ENCODE measurements at regions not wholly inside any gene's neighbourhood (a gene's known extent, or its start where the extent isn't known, plus 50 kb on each side); places are given as distances from the start of the nearest gene placed in this dataset.

DNA sequence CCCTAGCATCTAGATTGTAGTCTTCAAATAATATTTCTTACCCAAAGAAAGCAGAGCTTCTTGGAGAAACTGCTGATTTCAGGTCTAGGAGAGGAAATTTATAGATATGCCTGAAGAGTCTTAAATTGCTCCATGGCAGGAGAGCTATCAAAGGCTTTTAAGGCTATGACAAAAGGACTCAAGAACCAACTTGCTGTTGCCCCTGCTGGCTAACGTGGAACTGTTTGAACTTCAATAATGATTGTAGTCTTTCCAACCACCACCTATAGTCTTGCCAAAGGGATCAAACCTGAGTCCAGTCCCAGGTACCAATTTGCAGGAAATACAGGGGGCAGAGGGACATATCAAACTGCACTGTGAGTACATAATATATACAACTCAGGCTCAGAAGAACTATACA is 336.2 kb upstream of the ESRRG start:
- no peaks in the 10 kb centered on the region for H3K27me3 ChIP-seq (ENCODE audit: control insufficient read depth in 2 of 2, insufficient read depth in 1 of 2, low read length in 1 of 2)
- 85% methylated on average over 1 of the region's 1 CpG for WGBS
- H3K36me3 ChIP-seq (ENCODE audit: control insufficient read depth in 2 of 2, insufficient read depth in 2 of 2, low read length in 1 of 2) = no peaks in the 10 kb centered on the region
- DNase-seq (ENCODE audit: low read depth in 6 of 9, low spot score in 9 of 9) = no peak
- no peaks in the 10 kb centered on the region for H3K4me1 ChIP-seq (ENCODE audit: control insufficient read depth in 2 of 2, insufficient read depth in 2 of 2, low read length in 2 of 2)
- H3K9me3 ChIP-seq (ENCODE audit: control insufficient read depth in 2 of 2, insufficient read depth in 1 of 2, low read length in 1 of 2) = no peaks in the 10 kb centered on the region
- no peak overlapping the region for H3K4me3 ChIP-seq (ENCODE audit: low read length in 2 of 2)
- H3K27ac ChIP-seq (ENCODE audit: low read depth in 1 of 2, low read length in 1 of 2) = no peak overlapping the region

DNA sequence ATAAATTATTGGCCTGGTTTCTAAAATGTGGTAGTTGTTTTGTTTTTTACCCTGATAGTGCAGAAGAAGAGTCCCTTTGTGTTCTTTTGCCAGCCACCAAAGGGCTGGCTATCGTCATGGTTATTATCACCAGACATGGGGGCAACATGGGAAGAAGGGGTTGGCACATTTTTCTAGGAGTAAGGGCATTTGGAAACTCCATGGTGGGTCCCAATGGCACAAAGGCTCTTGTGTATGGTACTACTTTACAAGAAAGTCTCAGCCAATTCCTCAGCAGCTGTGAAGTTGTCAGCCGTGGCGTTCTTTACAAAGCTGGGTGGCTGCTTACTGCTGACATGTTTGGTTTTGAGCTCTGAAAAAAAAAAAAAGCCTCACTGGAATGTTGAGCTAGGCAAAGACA is 330.4 kb upstream of the ESRRG start:
- Histone ChIP-seq H3K4me3 (ENCODE audit: low read length in 2 of 2) (no peak overlapping the region), H3K27ac (ENCODE audit: low read depth in 1 of 2, low read length in 1 of 2) (no peak overlapping the region), H3K36me3 (ENCODE audit: control insufficient read depth in 2 of 2, insufficient read depth in 2 of 2, low read length in 1 of 2) (no peaks in the 10 kb centered on the region), H3K4me1 (ENCODE audit: control insufficient read depth in 2 of 2, insufficient read depth in 2 of 2, low read length in 2 of 2) (no peaks in the 10 kb centered on the region), H3K9me3 (ENCODE audit: control insufficient read depth in 2 of 2, insufficient read depth in 1 of 2, low read length in 1 of 2) (no peaks in the 10 kb centered on the region), H3K27me3 (ENCODE audit: control insufficient read depth in 2 of 2, insufficient read depth in 1 of 2, low read length in 1 of 2) (no peaks in the 10 kb centered on the region)
- 93% methylated on average over 3 of the region's 3 CpGs for WGBS
- no peak for DNase-seq (ENCODE audit: low read depth in 6 of 9, low spot score in 9 of 9)

DNA sequence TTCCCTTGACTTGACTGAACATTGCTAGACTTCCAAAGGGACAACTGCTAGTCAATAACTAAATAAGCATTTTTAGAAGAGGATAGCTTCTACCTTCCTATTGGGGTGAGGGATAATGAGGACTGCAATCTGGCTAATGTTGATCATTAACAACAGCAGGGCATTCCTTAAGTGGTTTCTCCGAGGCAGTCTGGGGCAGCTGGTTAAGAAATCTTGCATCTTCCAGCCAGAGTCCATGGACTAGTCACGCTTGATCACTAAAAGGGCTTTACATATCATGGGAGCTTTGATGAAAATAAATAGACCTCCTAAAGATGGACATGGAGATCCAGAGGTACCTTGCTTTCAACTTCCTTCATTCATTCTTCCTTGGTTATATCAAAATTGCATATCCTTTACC is 329.4 kb upstream of the ESRRG start:
- no peaks in the 10 kb centered on the region for H3K9me3 ChIP-seq (ENCODE audit: control insufficient read depth in 2 of 2, insufficient read depth in 1 of 2, low read length in 1 of 2)
- no peaks in the 10 kb centered on the region for H3K27me3 ChIP-seq (ENCODE audit: control insufficient read depth in 2 of 2, insufficient read depth in 1 of 2, low read length in 1 of 2)
- no peak overlapping the region for H3K27ac ChIP-seq (ENCODE audit: low read depth in 1 of 2, low read length in 1 of 2)
- H3K4me1 ChIP-seq (ENCODE audit: control insufficient read depth in 2 of 2, insufficient read depth in 2 of 2, low read length in 2 of 2) = no peaks in the 10 kb centered on the region
- H3K4me3 ChIP-seq (ENCODE audit: low read length in 2 of 2) = no peak overlapping the region
- no peaks in the 10 kb centered on the region for H3K36me3 ChIP-seq (ENCODE audit: control insufficient read depth in 2 of 2, insufficient read depth in 2 of 2, low read length in 1 of 2)
- 83% methylated on average over 2 of the region's 2 CpGs for WGBS
- DNase-seq (ENCODE audit: low read depth in 6 of 9, low spot score in 9 of 9) = no peak

DNA sequence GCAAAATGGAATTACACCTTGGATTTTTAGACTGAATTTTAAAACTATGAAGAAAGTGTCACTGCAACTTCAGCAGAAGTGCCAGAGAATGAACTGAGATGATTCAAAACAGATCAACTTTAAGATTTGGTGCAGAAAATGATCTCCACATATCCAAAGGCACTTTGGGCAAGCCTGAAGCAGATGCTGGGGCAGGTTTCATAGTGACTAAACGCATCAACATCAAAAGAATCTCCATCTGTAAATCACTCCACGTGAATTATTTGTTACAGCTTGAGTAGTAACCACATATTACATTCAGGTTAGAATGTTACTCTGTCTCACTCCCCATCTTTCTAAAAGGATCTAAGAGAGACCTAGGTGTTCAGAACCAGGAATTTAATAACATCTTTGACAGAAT is 329.0 kb upstream of the ESRRG start:
- H3K9me3 ChIP-seq (ENCODE audit: control insufficient read depth in 2 of 2, insufficient read depth in 1 of 2, low read length in 1 of 2) = no peaks in the 10 kb centered on the region
- no peaks in the 10 kb centered on the region for H3K4me1 ChIP-seq (ENCODE audit: control insufficient read depth in 2 of 2, insufficient read depth in 2 of 2, low read length in 2 of 2)
- no peaks in the 10 kb centered on the region for H3K27me3 ChIP-seq (ENCODE audit: control insufficient read depth in 2 of 2, insufficient read depth in 1 of 2, low read length in 1 of 2)
- no peak for DNase-seq (ENCODE audit: low read depth in 6 of 9, low spot score in 9 of 9)
- H3K4me3 ChIP-seq (ENCODE audit: low read length in 2 of 2) = no peak overlapping the region
- no peaks in the 10 kb centered on the region for H3K36me3 ChIP-seq (ENCODE audit: control insufficient read depth in 2 of 2, insufficient read depth in 2 of 2, low read length in 1 of 2)
- no peak overlapping the region for H3K27ac ChIP-seq (ENCODE audit: low read depth in 1 of 2, low read length in 1 of 2)
- 69% methylated on average over 2 of the region's 2 CpGs for WGBS

DNA sequence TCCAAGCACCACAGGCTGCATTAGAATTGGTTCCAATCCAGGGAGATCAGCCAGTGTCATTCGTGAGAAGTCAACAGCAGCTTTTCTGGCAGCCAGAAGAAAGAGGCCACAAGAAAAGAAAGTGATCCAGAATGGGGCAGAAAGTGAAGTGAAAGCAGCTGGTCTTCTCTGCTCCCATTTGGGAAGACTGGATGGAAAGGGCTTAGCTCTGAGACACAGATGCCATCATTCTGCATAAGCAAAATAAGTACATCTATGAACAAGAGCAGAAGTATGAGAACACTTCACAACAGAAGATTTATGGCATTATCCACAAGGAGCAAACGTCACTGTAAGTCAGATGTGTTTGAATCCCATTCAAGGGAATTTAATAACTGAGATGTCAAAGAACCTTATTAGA is 326.5 kb upstream of the ESRRG start:
- no peak for DNase-seq (ENCODE audit: low read depth in 6 of 9, low spot score in 9 of 9)
- Histone ChIP-seq H3K4me3 (ENCODE audit: low read length in 2 of 2) (no peak overlapping the region), H3K36me3 (ENCODE audit: control insufficient read depth in 2 of 2, insufficient read depth in 2 of 2, low read length in 1 of 2) (no peaks in the 10 kb centered on the region), H3K9me3 (ENCODE audit: control insufficient read depth in 2 of 2, insufficient read depth in 1 of 2, low read length in 1 of 2) (no peaks in the 10 kb centered on the region), H3K27ac (ENCODE audit: low read depth in 1 of 2, low read length in 1 of 2) (no peak overlapping the region), H3K27me3 (ENCODE audit: control insufficient read depth in 2 of 2, insufficient read depth in 1 of 2, low read length in 1 of 2) (no peaks in the 10 kb centered on the region), H3K4me1 (ENCODE audit: control insufficient read depth in 2 of 2, insufficient read depth in 2 of 2, low read length in 2 of 2) (no peaks in the 10 kb centered on the region)
- 91% methylated on average over 2 of the region's 2 CpGs for WGBS

DNA sequence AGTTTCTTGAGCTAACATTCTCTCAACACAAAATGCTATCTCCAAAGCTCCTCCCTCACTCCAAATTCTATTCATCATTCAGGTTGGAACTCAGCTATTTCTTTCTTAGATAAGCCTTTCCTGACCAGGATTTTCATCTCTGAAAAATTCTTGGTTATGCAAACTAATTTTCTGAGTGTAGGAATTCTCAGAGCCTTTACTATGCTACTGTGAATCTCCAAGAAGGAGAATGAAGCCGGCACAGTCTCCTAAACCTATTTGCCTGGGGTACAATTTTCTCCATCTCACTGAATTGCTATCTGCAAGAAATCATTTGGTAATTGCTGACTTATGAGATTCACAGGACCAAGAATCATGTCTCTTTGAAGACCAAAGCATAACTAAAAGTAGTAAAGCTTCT is 325.9 kb upstream of the ESRRG start:
- DNase-seq (ENCODE audit: low read depth in 6 of 9, low spot score in 9 of 9) = no peak
- Histone ChIP-seq H3K27ac (ENCODE audit: low read depth in 1 of 2, low read length in 1 of 2) (no peak overlapping the region), H3K9me3 (ENCODE audit: control insufficient read depth in 2 of 2, insufficient read depth in 1 of 2, low read length in 1 of 2) (no peaks in the 10 kb centered on the region), H3K4me3 (ENCODE audit: low read length in 2 of 2) (no peak overlapping the region), H3K4me1 (ENCODE audit: control insufficient read depth in 2 of 2, insufficient read depth in 2 of 2, low read length in 2 of 2) (no peaks in the 10 kb centered on the region), H3K36me3 (ENCODE audit: control insufficient read depth in 2 of 2, insufficient read depth in 2 of 2, low read length in 1 of 2) (no peaks in the 10 kb centered on the region), H3K27me3 (ENCODE audit: control insufficient read depth in 2 of 2, insufficient read depth in 1 of 2, low read length in 1 of 2) (no peaks in the 10 kb centered on the region)
- WGBS = 96% methylated on average over 1 of the region's 1 CpG

DNA sequence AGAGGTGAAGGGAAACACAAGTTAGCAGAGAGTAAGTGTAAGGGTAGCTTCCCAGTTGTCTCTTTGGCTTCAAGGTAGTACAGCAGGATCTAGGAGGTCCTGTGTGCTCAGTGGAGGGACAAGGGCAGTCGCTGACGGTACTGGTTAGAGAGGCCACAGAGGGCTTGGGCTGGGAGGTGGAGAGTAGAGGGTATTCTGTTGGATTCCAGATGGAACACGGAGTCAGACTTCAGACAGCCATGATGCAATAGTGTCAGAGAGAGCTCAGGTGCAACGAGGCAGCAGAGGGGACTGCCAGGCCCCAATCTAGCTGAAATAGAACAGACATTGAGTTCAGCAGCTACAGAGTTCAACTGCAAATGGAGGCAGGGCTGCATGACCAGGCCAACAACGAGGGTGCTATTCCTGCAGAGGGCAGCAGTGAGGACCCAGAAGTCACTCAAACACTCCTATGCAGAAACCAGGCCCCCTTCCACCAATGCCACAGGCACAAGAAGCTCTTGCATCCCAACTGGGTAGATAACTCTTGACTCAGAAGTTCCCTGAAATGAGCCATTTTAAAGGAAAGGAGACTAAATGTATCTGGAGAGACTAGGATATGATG is 325.0 kb upstream of the ESRRG start:
- H3K36me3 ChIP-seq (ENCODE audit: control insufficient read depth in 2 of 2, insufficient read depth in 2 of 2, low read length in 1 of 2) = no peaks in the 10 kb centered on the region
- WGBS = 85% methylated on average over 5 of the region's 5 CpGs
- H3K4me3 ChIP-seq (ENCODE audit: low read length in 2 of 2) = no peak overlapping the region

DNA sequence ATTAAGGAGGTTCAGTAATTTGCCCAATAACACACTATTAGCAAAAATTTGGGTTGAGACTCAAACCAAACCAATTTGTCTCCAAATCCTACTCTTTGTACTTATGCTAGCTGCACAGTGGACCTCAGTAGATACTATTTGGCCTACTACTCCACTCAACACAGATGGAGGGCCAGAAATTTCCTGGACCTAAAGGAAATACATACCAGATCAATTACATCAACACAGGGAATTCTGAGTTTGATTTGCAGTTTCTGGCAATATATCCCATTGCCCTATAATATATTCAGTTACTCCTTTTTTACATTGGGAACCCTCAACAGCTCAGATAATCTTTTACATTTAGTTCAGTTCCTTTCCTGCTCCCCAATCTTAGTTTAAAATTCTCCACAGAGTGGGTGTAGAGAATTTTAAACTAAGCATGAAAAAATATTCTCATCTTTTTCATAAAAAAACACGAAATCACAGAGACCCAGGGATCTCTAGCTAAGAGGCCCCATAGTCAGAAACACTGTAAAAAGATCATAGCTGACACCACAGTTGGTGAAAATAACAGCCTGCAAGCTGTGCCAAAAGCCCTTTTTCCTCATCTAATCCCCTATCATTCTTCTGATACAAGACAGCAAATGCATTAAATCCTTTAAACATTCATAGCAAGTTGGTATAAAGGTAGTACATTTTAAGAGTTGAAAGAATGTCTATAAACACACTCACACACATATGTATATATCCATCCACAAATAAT is 317.7 kb upstream of the ESRRG start:
- Histone ChIP-seq H3K9me3 (ENCODE audit: control insufficient read depth in 2 of 2, insufficient read depth in 1 of 2, low read length in 1 of 2) (peaks cover 0 to 4% of the 10 kb centered on the region in 2 donors), H3K4me1 (ENCODE audit: control insufficient read depth in 2 of 2, insufficient read depth in 2 of 2, low read length in 2 of 2) (no peaks in the 10 kb centered on the region), H3K27me3 (ENCODE audit: control insufficient read depth in 2 of 2, insufficient read depth in 1 of 2, low read length in 1 of 2) (no peaks in the 10 kb centered on the region), H3K4me3 (ENCODE audit: low read length in 2 of 2) (no peak overlapping the region), H3K27ac (ENCODE audit: low read depth in 1 of 2, low read length in 1 of 2) (no peak overlapping the region), H3K36me3 (ENCODE audit: control insufficient read depth in 2 of 2, insufficient read depth in 2 of 2, low read length in 1 of 2) (no peaks in the 10 kb centered on the region)
- WGBS = 79% methylated on average over 1 of the region's 1 CpG
- no peak for DNase-seq (ENCODE audit: low read depth in 6 of 9, low spot score in 9 of 9)

More for the DNA sequence above, 325.0 kb upstream of the ESRRG start:
- Histone ChIP-seq H3K27ac (ENCODE audit: low read depth in 1 of 2, low read length in 1 of 2) (no peak overlapping the region), H3K9me3 (ENCODE audit: control insufficient read depth in 2 of 2, insufficient read depth in 1 of 2, low read length in 1 of 2) (no peaks in the 10 kb centered on the region), H3K27me3 (ENCODE audit: control insufficient read depth in 2 of 2, insufficient read depth in 1 of 2, low read length in 1 of 2) (no peaks in the 10 kb centered on the region), H3K4me1 (ENCODE audit: control insufficient read depth in 2 of 2, insufficient read depth in 2 of 2, low read length in 2 of 2) (no peaks in the 10 kb centered on the region)
- DNase-seq (ENCODE audit: low read depth in 6 of 9, low spot score in 9 of 9) = peak in 1 of 9 donors; percentile 2

DNA sequence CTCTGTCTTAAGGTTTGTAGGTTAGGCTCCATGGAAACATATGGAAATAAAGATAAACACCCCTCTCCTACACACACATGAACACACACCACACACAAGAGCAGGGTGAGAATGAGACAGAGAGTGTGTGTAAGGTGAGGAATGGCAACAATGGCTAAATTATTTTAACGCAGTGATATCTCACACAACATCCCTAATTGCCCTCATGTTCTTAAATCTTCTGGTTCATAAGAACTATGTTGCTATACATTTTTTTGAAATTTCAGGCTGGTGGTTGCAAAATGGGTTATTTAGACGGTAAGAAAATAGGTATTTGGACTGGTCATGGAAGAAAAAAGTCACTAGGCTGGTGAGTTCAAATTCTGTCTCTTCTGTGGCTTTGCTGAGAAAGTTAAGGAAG is 316.7 kb upstream of the ESRRG start:
- Histone ChIP-seq H3K4me1 (ENCODE audit: control insufficient read depth in 2 of 2, insufficient read depth in 2 of 2, low read length in 2 of 2) (no peaks in the 10 kb centered on the region), H3K27me3 (ENCODE audit: control insufficient read depth in 2 of 2, insufficient read depth in 1 of 2, low read length in 1 of 2) (no peaks in the 10 kb centered on the region), H3K27ac (ENCODE audit: low read depth in 1 of 2, low read length in 1 of 2) (no peak overlapping the region), H3K4me3 (ENCODE audit: low read length in 2 of 2) (no peak overlapping the region), H3K9me3 (ENCODE audit: control insufficient read depth in 2 of 2, insufficient read depth in 1 of 2, low read length in 1 of 2) (peaks cover 0 to 4% of the 10 kb centered on the region in 2 donors), H3K36me3 (ENCODE audit: control insufficient read depth in 2 of 2, insufficient read depth in 2 of 2, low read length in 1 of 2) (no peaks in the 10 kb centered on the region)
- 91% methylated on average over 2 of the region's 2 CpGs for WGBS
- no peak for DNase-seq (ENCODE audit: low read depth in 6 of 9, low spot score in 9 of 9)

Measured in thymus (tissue), 11 donors.